Adrenal gland (tissue), 5 donors: ENCODE measurements at regions not wholly inside any gene's neighbourhood (a gene's known extent, or its start where the extent isn't known, plus 50 kb on each side); places are given as distances from the start of the nearest gene placed in this dataset.

Experiments
- POLR2A ChIP-seq, 2 donors: fragments of 450-650 bp; IDR thresholded peaks; one replicate each; pipeline ENCODE4 v1.6.1; 2017; ENCODE audit warnings: antibody characterized with exemption in 2 of 2, mild to moderate bottlenecking in 2 of 2, moderate library complexity in 1 of 2
- TF ChIP-seq, protein P1 (sequence below), 6 experiments: fragments of 450-650 bp in 4 of 6; fragments of 200-600 bp in 2 of 6; sonication (generic) in 1 of 6; IDR thresholded peaks; 1 replicate in 5 of 6; 2 replicates in 1 of 6; pipeline versions ENCODE4 v1.5.1 to v1.8.0; 2016 to 2021; ENCODE audit warnings: antibody characterized with exemption in 6 of 6, mild to moderate bottlenecking in 2 of 6, moderate library complexity in 1 of 6
- donor health status: DM: no; HTN: no; CAD: no.

DNA sequence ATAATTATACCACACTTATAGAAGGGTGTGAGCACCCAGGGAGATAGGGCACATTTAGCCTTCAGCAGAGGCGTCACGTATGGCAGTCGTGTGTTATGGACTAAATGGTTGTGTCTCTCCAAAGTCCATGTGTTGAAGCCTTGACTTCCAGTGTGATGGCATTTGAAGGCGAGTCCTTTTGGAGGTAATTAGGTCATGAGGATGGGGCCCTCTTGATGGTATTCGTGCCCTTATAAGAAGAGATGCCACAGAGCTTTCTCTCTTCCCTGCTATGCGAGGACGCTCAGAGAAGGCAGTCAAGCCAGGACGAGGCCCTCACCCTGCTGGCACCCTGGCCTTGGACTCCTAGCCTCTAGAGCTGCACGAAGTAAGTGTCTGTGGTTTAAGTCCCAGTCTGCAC, 375.0 kb upstream of the C1orf174 start:
- TF ChIP-seq, protein P1, sequence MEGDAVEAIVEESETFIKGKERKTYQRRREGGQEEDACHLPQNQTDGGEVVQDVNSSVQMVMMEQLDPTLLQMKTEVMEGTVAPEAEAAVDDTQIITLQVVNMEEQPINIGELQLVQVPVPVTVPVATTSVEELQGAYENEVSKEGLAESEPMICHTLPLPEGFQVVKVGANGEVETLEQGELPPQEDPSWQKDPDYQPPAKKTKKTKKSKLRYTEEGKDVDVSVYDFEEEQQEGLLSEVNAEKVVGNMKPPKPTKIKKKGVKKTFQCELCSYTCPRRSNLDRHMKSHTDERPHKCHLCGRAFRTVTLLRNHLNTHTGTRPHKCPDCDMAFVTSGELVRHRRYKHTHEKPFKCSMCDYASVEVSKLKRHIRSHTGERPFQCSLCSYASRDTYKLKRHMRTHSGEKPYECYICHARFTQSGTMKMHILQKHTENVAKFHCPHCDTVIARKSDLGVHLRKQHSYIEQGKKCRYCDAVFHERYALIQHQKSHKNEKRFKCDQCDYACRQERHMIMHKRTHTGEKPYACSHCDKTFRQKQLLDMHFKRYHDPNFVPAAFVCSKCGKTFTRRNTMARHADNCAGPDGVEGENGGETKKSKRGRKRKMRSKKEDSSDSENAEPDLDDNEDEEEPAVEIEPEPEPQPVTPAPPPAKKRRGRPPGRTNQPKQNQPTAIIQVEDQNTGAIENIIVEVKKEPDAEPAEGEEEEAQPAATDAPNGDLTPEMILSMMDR (IDR thresholded peaks at IDR 0.05): no peak
- TF ChIP-seq POLR2A (IDR thresholded peaks at IDR 0.05): no peak
